DND-41 (cell line): ENCODE measurements at regions not wholly inside any gene's neighbourhood (a gene's known extent, or its start where the extent isn't known, plus 50 kb on each side); places are given as distances from the start of the nearest gene placed in this dataset.

Experiments
- ATAC-seq: fragments of 200-7000 bp; cut with Tn5 transposase; 3 replicates; pipeline ENCODE4 v1.9.1; 2021; ENCODE audit warnings: low read depth; ENCODE audit not compliant: insufficient read depth
- DNase-seq: peaks from one replicate; pipeline ENCODE4 v3.0.0-alpha.2; 2020
- H2AFZ ChIP-seq: 2 replicates; pipeline ENCODE4 v1.6.0; 2012; ENCODE audit warnings: low read depth, low read length
- H3K27ac ChIP-seq: 2 replicates; pipeline ENCODE4 v1.5.1; 2012; ENCODE audit warnings: low read length, inconsistent platforms
- H3K27me3 ChIP-seq: fragments of 200-600 bp; sonication (generic); 2 replicates; pipeline ENCODE4 v1.6.0; 2012; ENCODE audit warnings: low read length, mild to moderate bottlenecking, inconsistent platforms; ENCODE audit not compliant: insufficient read depth, poor library complexity
- H3K36me3 ChIP-seq: 2 replicates; pipeline ENCODE4 v1.5.1; 2012; ENCODE audit warnings: low read length, inconsistent platforms; ENCODE audit not compliant: insufficient read depth
- H3K4me1 ChIP-seq: 2 replicates; pipeline ENCODE4 v1.5.1; 2012; ENCODE audit warnings: mild to moderate bottlenecking, low read length; ENCODE audit not compliant: insufficient read depth
- H3K4me2 ChIP-seq: 2 replicates; pipeline ENCODE4 v1.6.0; 2012; ENCODE audit warnings: mild to moderate bottlenecking, moderate library complexity, low read length, inconsistent platforms; ENCODE audit not compliant: insufficient read depth
- H3K4me3 ChIP-seq, 2 experiments: fragments of 200-600 bp in 1 of 2; shearing (Covaris generic) in 1 of 2; 2 replicates each; pipeline ENCODE4 v1.5.1; 2012 to 2016; ENCODE audit warnings: inconsistent platforms in 2 of 2, low read length in 2 of 2, mild to moderate bottlenecking in 2 of 2, low read depth in 1 of 2, moderate library complexity in 1 of 2
- H3K79me2 ChIP-seq: 2 replicates; pipeline ENCODE4 v1.6.0; 2012; ENCODE audit warnings: low read length, inconsistent platforms; ENCODE audit not compliant: insufficient read depth
- H3K9ac ChIP-seq: 2 replicates; pipeline ENCODE4 v1.6.0; 2012; ENCODE audit warnings: low read depth, mild to moderate bottlenecking, inconsistent platforms, low read length, moderate library complexity
- H3K9me3 ChIP-seq: 2 replicates; pipeline ENCODE4 v1.5.1; 2012; ENCODE audit warnings: low read length, moderate library complexity, mild to moderate bottlenecking, inconsistent platforms; ENCODE audit not compliant: insufficient read depth, severe bottlenecking
- H4K20me1 ChIP-seq: 2 replicates; pipeline ENCODE4 v1.6.0; 2012; ENCODE audit warnings: low read length; ENCODE audit not compliant: insufficient read depth
- EZH2 ChIP-seq: IDR thresholded peaks from 3 replicates; pipeline ENCODE4 v1.6.1; 2012; ENCODE audit warnings: borderline replicate concordance, low read depth, mild to moderate bottlenecking, moderate library complexity, low read length, inconsistent platforms; ENCODE audit not compliant: severe bottlenecking
- TF ChIP-seq, protein P1 (sequence below): IDR thresholded peaks from 2 replicates; pipeline ENCODE4 v1.5.1; 2012; ENCODE audit warnings: borderline replicate concordance, low read length, moderate library complexity, mild to moderate bottlenecking; ENCODE audit not compliant: poor library complexity, severe bottlenecking; ENCODE audit errors: extremely low read depth

- no peak for TF ChIP-seq EZH2
- TF ChIP-seq, protein P1, sequence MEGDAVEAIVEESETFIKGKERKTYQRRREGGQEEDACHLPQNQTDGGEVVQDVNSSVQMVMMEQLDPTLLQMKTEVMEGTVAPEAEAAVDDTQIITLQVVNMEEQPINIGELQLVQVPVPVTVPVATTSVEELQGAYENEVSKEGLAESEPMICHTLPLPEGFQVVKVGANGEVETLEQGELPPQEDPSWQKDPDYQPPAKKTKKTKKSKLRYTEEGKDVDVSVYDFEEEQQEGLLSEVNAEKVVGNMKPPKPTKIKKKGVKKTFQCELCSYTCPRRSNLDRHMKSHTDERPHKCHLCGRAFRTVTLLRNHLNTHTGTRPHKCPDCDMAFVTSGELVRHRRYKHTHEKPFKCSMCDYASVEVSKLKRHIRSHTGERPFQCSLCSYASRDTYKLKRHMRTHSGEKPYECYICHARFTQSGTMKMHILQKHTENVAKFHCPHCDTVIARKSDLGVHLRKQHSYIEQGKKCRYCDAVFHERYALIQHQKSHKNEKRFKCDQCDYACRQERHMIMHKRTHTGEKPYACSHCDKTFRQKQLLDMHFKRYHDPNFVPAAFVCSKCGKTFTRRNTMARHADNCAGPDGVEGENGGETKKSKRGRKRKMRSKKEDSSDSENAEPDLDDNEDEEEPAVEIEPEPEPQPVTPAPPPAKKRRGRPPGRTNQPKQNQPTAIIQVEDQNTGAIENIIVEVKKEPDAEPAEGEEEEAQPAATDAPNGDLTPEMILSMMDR: no peak
- no peak for DNase-seq
- Histone ChIP-seq H3K9me3 (no peaks in the 10 kb centered on the region), H3K4me3 (no peak overlapping the region), H4K20me1 (no peaks in the 10 kb centered on the region), H3K9ac (no peak overlapping the region), H3K4me1 (no peaks in the 10 kb centered on the region), H3K4me2 (no peak overlapping the region), H3K27ac (no peak overlapping the region), H2AFZ (no peak overlapping the region), H3K36me3 (no peaks in the 10 kb centered on the region), H3K79me2 (no peaks in the 10 kb centered on the region), H3K27me3 (no peaks in the 10 kb centered on the region)
- ATAC-seq: no peak
These were observed 55.3 kb downstream of the CDKN2C start for GRCh38 chr1:51025374-51025773.

DNA sequence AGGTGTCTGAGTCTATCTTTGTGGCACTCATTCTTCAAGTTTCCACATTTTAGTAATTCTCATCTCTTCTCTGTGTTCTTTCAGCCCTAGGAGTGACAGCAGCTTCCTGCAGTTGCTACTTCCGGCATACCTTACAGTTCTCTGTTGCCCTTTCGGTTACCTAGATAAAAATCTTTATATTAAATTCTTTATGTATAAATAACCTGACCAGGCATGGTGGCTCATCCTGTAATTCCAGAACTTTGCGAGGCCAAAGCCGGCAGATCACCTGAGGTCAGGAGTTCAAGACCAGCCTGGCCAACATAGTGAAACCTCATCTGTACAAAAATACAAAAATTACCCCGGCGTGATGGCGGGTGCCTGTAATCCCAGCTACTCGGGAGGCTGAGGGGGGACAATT, 62.9 kb downstream of the CDKN2C start:
- Histone ChIP-seq H3K27me3 (no peaks in the 10 kb centered on the region), H3K4me1 (no peaks in the 10 kb centered on the region), H4K20me1 (no peaks in the 10 kb centered on the region), H3K4me2 (no peak overlapping the region), H3K27ac (no peak overlapping the region), H3K79me2 (no peaks in the 10 kb centered on the region), H2AFZ (no peak overlapping the region), H3K36me3 (no peaks in the 10 kb centered on the region), H3K4me3 (no peak overlapping the region), H3K9ac (no peak overlapping the region), H3K9me3 (no peaks in the 10 kb centered on the region)
- no peak for DNase-seq
- TF ChIP-seq, protein P1: no peak
- no peak for TF ChIP-seq EZH2
- ATAC-seq: no peak

- Histone ChIP-seq H2AFZ (0 out of 2 replicates have a peak overlapping the region, but pooled peaks have one; percentile 19), H3K9me3 (peaks cover 4% of the 10 kb centered on the region)
- ATAC-seq: peak; percentile 53; the same call in 1 of the 3 replicates
These were observed 57.8 kb upstream of the C1orf185 start for GRCh38 chr1:51044199-51044598.

More at GRCh38 chr1:51044199-51044598, 57.8 kb upstream of the C1orf185 start:
- Histone ChIP-seq H3K27me3 (no peaks in the 10 kb centered on the region), H3K4me2 (no peak overlapping the region), H3K4me3 (no peak overlapping the region), H3K27ac (no peak overlapping the region), H3K9ac (no peak overlapping the region), H3K36me3 (no peaks in the 10 kb centered on the region), H3K4me1 (no peaks in the 10 kb centered on the region), H4K20me1 (no peaks in the 10 kb centered on the region), H3K79me2 (no peaks in the 10 kb centered on the region)
- DNase-seq: no peak
- TF ChIP-seq, protein P1: no peak
- no peak for TF ChIP-seq EZH2
